Thyroid gland (tissue), 4 donors: ENCODE measurements at regions not wholly inside any gene's neighbourhood (a gene's known extent, or its start where the extent isn't known, plus 50 kb on each side); places are given as distances from the start of the nearest gene placed in this dataset.
A peak's percentile ranks its signal among the peaks of the same experiment; 100 is the strongest.

Experiments used
- CTCF ChIP-seq, 6 experiments: fragments of 200-600 bp in 3 of 6; fragments of 450-650 bp in 3 of 6; sonication (generic) in 3 of 6; IDR thresholded peaks; one replicate each; pipeline ENCODE4 v1.5.1; 2016 to 2019; ENCODE audit warnings: antibody characterized with exemption in 6 of 6, mild to moderate bottlenecking in 2 of 6, inconsistent platforms in 1 of 6, moderate library complexity in 1 of 6
- POLR2A ChIP-seq, 2 donors: fragments of 450-650 bp; IDR thresholded peaks; one replicate each; pipeline ENCODE4 v1.6.1; 2017; ENCODE audit warnings: antibody characterized with exemption in 2 of 2, mild to moderate bottlenecking in 2 of 2, moderate library complexity in 1 of 2

GRCh38 chr7:56174875-56175760 is 58.9 kb upstream of the NUPR2 start:
- TF ChIP-seq CTCF (IDR thresholded peaks at IDR 0.05) (no peak), POLR2A (IDR thresholded peaks at IDR 0.05) (peak in 1 of 2 donors; percentile 48)
